IMR-90 (cell line): ENCODE measurements at regions not wholly inside any gene's neighbourhood (a gene's known extent, or its start where the extent isn't known, plus 50 kb on each side); places are given as distances from the start of the nearest gene placed in this dataset.

Experiments
- ATAC-seq: fragments of 200-7000 bp; cut with Tn5 transposase; 2 replicates; pipeline ENCODE4 v1.9.1; 2020; ENCODE audit warnings: low read depth, mild to moderate bottlenecking, moderate library complexity
- BruUV-seq: library from RNA; stranded (reverse); fragments of 400-500 nt; replicated peaks from 2 replicates; lab custom pipeline; 2021; lab: Mats Ljungman, UMichigan
- CTCF ChIA-PET: fragments of 300-600 bp; formaldehyde crosslinking; extraction: SDS; loops from one replicate; lab custom pipeline; 2021; ENCODE audit warnings: antibody characterized with exemption; lab: Yijun Ruan, JAX
- POLR2A ChIA-PET: fragments of 300-600 bp; sonication (Branson Sonifier 250); formaldehyde crosslinking; loops from one replicate; lab custom pipeline; 2022; ENCODE audit warnings: antibody characterized with exemption; ENCODE audit not compliant: unreplicated experiment; lab: Charles Lee
- DNase-seq: peaks from one replicate; pipeline ENCODE4 v3.0.0; 2013
- H2AFZ ChIP-seq: replicated peaks from 2 replicates; pipeline ENCODE3; 2013; ENCODE audit warnings: low read length, mild to moderate bottlenecking; ENCODE audit not compliant: poor library complexity
- H2AK5ac ChIP-seq: 2 replicates; pipeline ENCODE4 v1.6.1; 2013; ENCODE audit warnings: low read depth, low read length, inconsistent platforms
- H2AK9ac ChIP-seq: replicated peaks from 2 replicates; pipeline ENCODE3; 2013; ENCODE audit warnings: mild to moderate bottlenecking, low read depth, low read length, moderate library complexity; ENCODE audit not compliant: poor library complexity
- H2BK120ac ChIP-seq: 2 replicates; pipeline ENCODE4 v1.6.1; 2013; ENCODE audit warnings: low read depth, low read length, inconsistent platforms
- H2BK15ac ChIP-seq: 3 replicates; pipeline ENCODE4 v1.6.1; 2013; ENCODE audit warnings: low read depth, low read length, inconsistent platforms
- H2BK20ac ChIP-seq: 2 replicates; pipeline ENCODE4 v1.6.1; 2013; ENCODE audit warnings: low read depth, mild to moderate bottlenecking, inconsistent platforms, low read length, moderate library complexity
- H2BK5ac ChIP-seq: 2 replicates; pipeline ENCODE4 v1.6.1; 2013; ENCODE audit warnings: mild to moderate bottlenecking, low read depth, low read length, inconsistent platforms; ENCODE audit not compliant: poor library complexity, severe bottlenecking
- H3K14ac ChIP-seq: replicated peaks from 2 replicates; pipeline ENCODE4 v1.6.1; 2013; ENCODE audit warnings: low read depth, low read length, inconsistent platforms
- H3K18ac ChIP-seq: 2 replicates; pipeline ENCODE4 v1.6.1; 2013; ENCODE audit warnings: low read depth, low read length, control low read depth
- H3K23ac ChIP-seq: 2 replicates; pipeline ENCODE4 v1.6.1; 2013; ENCODE audit warnings: low read depth, low read length, inconsistent platforms
- H3K27ac ChIP-seq: 2 replicates; pipeline ENCODE4 v1.5.1; 2013; ENCODE audit warnings: mild to moderate bottlenecking, control low read depth, low read length; ENCODE audit not compliant: insufficient read depth
- H3K27me3 ChIP-seq: 2 replicates; pipeline ENCODE4 v1.6.1; 2013; ENCODE audit warnings: low read length; ENCODE audit not compliant: control insufficient read depth, insufficient read depth
- H3K36me3 ChIP-seq: 2 replicates; pipeline ENCODE4 v1.6.1; 2013; ENCODE audit warnings: low read length, mixed read lengths; ENCODE audit not compliant: control insufficient read depth, insufficient read depth
- H3K4ac ChIP-seq: 2 replicates; pipeline ENCODE4 v1.6.1; 2013; ENCODE audit warnings: low read depth, low read length, inconsistent platforms
- H3K4me1 ChIP-seq: 2 replicates; pipeline ENCODE4 v1.6.1; 2013; ENCODE audit warnings: low read length, mixed read lengths; ENCODE audit not compliant: control insufficient read depth, insufficient read depth
- H3K4me2 ChIP-seq: 2 replicates; pipeline ENCODE4 v1.6.1; 2013; ENCODE audit warnings: low read depth, mild to moderate bottlenecking, control low read depth, low read length, moderate library complexity
- H3K4me3 ChIP-seq: 2 replicates; pipeline ENCODE4 v1.5.1; 2013; ENCODE audit warnings: low read depth, mild to moderate bottlenecking, control low read depth, low read length, moderate library complexity; ENCODE audit not compliant: insufficient read depth
- H3K56ac ChIP-seq: 2 replicates; pipeline ENCODE4 v1.6.1; 2013; ENCODE audit warnings: low read length, inconsistent platforms; ENCODE audit not compliant: insufficient read depth; ENCODE audit errors: extremely low read depth
- H3K79me1 ChIP-seq, 2 experiments: 2 replicates each; pipeline ENCODE4 v1.6.1; 2013; ENCODE audit warnings: low read length in 2 of 2, inconsistent platforms in 1 of 2, low read depth in 1 of 2
- H3K9ac ChIP-seq: 2 replicates; pipeline ENCODE4 v1.6.1; 2013; ENCODE audit warnings: low read depth, low read length, control low read depth
- H3K9me1 ChIP-seq: 2 replicates; pipeline ENCODE4 v1.6.1; 2013; ENCODE audit warnings: low read length, inconsistent platforms; ENCODE audit not compliant: insufficient read depth
- H3K9me3 ChIP-seq: 2 replicates; pipeline ENCODE4 v1.6.1; 2013; ENCODE audit warnings: low read length; ENCODE audit not compliant: control insufficient read depth, insufficient read depth
- H4K20me1 ChIP-seq: 2 replicates; pipeline ENCODE4 v1.6.1; 2013; ENCODE audit warnings: low read length, inconsistent platforms; ENCODE audit not compliant: insufficient read depth
- H4K5ac ChIP-seq: 2 replicates; pipeline ENCODE4 v1.6.1; 2013; ENCODE audit warnings: mild to moderate bottlenecking, low read depth, low read length, control low read depth
- H4K8ac ChIP-seq, 2 experiments: 2 replicates each; pipeline ENCODE4 v1.6.1; 2013; ENCODE audit warnings: low read depth in 2 of 2, low read length in 2 of 2, control low read depth in 1 of 2, inconsistent platforms in 1 of 2
- H4K91ac ChIP-seq: 2 replicates; pipeline ENCODE4 v1.6.1; 2013; ENCODE audit warnings: low read depth, low read length, inconsistent platforms; ENCODE audit not compliant: insufficient read depth
- BHLHE40 ChIP-seq: fragments of 150-350 bp; IDR thresholded peaks from 2 replicates; pipeline ENCODE4 v1.6.1; 2016; ENCODE audit warnings: mild to moderate bottlenecking, low read depth, low read length
- RFX5 ChIP-seq: IDR thresholded peaks from 2 replicates; pipeline ENCODE4 v1.8.0; 2012; ENCODE audit warnings: low read depth, mild to moderate bottlenecking, low read length, moderate library complexity
- SMC3 ChIP-seq: fragments of 150-350 bp; IDR thresholded peaks from 2 replicates; pipeline ENCODE4 v1.6.1; 2016; ENCODE audit warnings: low read depth, mild to moderate bottlenecking, antibody characterized with exemption, low read length, moderate library complexity
- dilution Hi-C: fragments of 300-500 bp; cut with HindIII; formaldehyde crosslinking; loops from one replicate; pipeline ENCODE4 v1.14.3; 2018; ENCODE audit warnings: low sequenced_read_pairs; ENCODE audit not compliant: unreplicated experiment
- in situ Hi-C: fragments of 300-500 bp; cut with MboI; formaldehyde crosslinking; loops from 3 replicates; pipeline ENCODE4 v1.14.3; 2019; ENCODE audit warnings: low sequenced_read_pairs, inconsistent platforms, mixed read lengths
- intact Hi-C: fragments of 100-400 bp; cut with micrococcal nuclease; formaldehyde crosslinking; loops from 2 replicates; pipeline ENCODE4 v1.10.0; 2022
- TF ChIP-seq, protein P1 (sequence below): fragments of 150-350 bp; IDR thresholded peaks from 2 replicates; pipeline ENCODE4 v1.6.1; 2016; ENCODE audit warnings: low read depth, mild to moderate bottlenecking, low read length, moderate library complexity, borderline replicate concordance

DNA sequence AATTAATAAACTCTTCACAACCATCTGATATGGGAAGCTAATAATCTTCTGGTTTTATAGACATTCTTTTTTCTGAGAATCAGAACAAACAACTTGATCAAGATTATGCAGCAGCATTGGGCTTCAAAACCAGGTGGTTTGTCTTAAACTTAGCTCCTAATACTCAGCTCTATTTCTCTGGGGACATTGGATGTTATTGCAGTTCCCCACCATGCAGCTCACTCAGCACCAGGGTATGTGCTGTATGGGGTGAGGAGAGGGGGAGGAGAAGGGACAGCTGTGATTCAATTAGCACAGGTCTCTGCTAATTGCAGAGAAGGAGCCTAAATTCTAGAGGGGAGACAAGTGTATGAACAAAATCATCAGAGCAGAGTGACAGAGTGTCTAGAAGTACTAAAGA is 210.7 kb upstream of the TNC start:
- no peak overlapping the region for H3K56ac ChIP-seq
- BruUV-seq, result no TSS peak
- H2AK5ac ChIP-seq, result 0 out of 2 replicates have a peak overlapping the region, but pooled peaks have one; percentile 35
- peak overlapping the region; percentile 40 for H4K5ac ChIP-seq
- no peak for TF ChIP-seq SMC3
- TF ChIP-seq, protein P1, sequence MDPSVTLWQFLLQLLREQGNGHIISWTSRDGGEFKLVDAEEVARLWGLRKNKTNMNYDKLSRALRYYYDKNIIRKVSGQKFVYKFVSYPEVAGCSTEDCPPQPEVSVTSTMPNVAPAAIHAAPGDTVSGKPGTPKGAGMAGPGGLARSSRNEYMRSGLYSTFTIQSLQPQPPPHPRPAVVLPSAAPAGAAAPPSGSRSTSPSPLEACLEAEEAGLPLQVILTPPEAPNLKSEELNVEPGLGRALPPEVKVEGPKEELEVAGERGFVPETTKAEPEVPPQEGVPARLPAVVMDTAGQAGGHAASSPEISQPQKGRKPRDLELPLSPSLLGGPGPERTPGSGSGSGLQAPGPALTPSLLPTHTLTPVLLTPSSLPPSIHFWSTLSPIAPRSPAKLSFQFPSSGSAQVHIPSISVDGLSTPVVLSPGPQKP, result no peak
- no peak for TF ChIP-seq BHLHE40
- TF ChIP-seq RFX5, result no peak
- no peaks in the 10 kb centered on the region for H3K79me1 ChIP-seq
- peak overlapping the region; percentile 89 for H3K14ac ChIP-seq
- no peak overlapping the region for H2AK9ac ChIP-seq
- peak overlapping the region; percentile 26 for H3K18ac ChIP-seq
- in situ Hi-C loops (no loop called here), intact Hi-C loops (no loop called here), dilution Hi-C loops (no loop called here)
- no peaks in the 10 kb centered on the region for H3K9me3 ChIP-seq
- 0 out of 2 replicates have a peak overlapping the region, but pooled peaks have one; percentile 6 for H4K91ac ChIP-seq
- no peak overlapping the region for H3K27ac ChIP-seq
- peaks cover 6% of the 10 kb centered on the region for H3K4me1 ChIP-seq
- POLR2A ChIA-PET, result no interaction called here
- H4K8ac ChIP-seq, result no peak overlapping the region
- H3K4ac ChIP-seq, result peak overlapping the region; percentile 72
- no peak overlapping the region for H2AFZ ChIP-seq
- no peak overlapping the region for H3K4me2 ChIP-seq
- no peak overlapping the region for H3K4me3 ChIP-seq
- ATAC-seq (no peak), DNase-seq (no peak)
- 0 out of 2 replicates have a peak overlapping the region, but pooled peaks have one; percentile 3 for H3K23ac ChIP-seq
- no peaks in the 10 kb centered on the region; the same call in 1 of the 2 replicates for H3K9me1 ChIP-seq
- H3K27me3 ChIP-seq, result no peaks in the 10 kb centered on the region
- peak overlapping the region; percentile 72 for H2BK5ac ChIP-seq
- no peak overlapping the region for H3K9ac ChIP-seq
- H4K20me1 ChIP-seq, result no peaks in the 10 kb centered on the region
- H2BK15ac ChIP-seq, result peak overlapping the region; percentile 8; the same call in 1 of the 3 replicates
- CTCF ChIA-PET, result interaction anchor here (0.6 kb wide), 1 partner anchor 648 kb away, joined by 7 read pairs; no protein-coding TSS in a partner anchor
- H2BK120ac ChIP-seq, result peak overlapping the region; percentile 65
- peak overlapping the region; percentile 63; the same call in 1 of the 2 replicates for H2BK20ac ChIP-seq
- no peaks in the 10 kb centered on the region for H3K36me3 ChIP-seq
